HEK293 (cell line): ENCODE measurements at regions not wholly inside any gene's neighbourhood (a gene's known extent, or its start where the extent isn't known, plus 50 kb on each side); places are given as distances from the start of the nearest gene placed in this dataset.

ENCODE experiments used
- CTCF ChIP-seq: fragments of 450-650 bp; formaldehyde crosslinking; IDR thresholded peaks from 2 replicates; pipeline ENCODE4 v1.5.1; 2016; ENCODE audit warnings: missing biosample characterization, missing genetic modification characterization
- ELK4 ChIP-seq: IDR thresholded peaks from 2 replicates; pipeline ENCODE4 v1.6.1; 2011; ENCODE audit warnings: mild to moderate bottlenecking, low read depth, low read length, borderline replicate concordance
- KLF8 ChIP-seq: fragments of 450-650 bp; formaldehyde crosslinking; IDR thresholded peaks from 2 replicates; pipeline ENCODE4 v1.5.1; 2016; ENCODE audit warnings: missing biosample characterization, missing genetic modification characterization
- SP2 ChIP-seq: fragments of 450-650 bp; formaldehyde crosslinking; IDR thresholded peaks from 2 replicates; pipeline ENCODE4 v1.5.1; 2016; ENCODE audit warnings: missing biosample characterization, missing genetic modification characterization
- YY1 ChIP-seq: fragments of 450-650 bp; formaldehyde crosslinking; IDR thresholded peaks from 2 replicates; pipeline ENCODE4 v1.5.1; 2018; ENCODE audit warnings: missing biosample characterization, missing genetic modification characterization
- ZNF133 ChIP-seq: fragments of 450-650 bp; formaldehyde crosslinking; IDR thresholded peaks from 2 replicates; pipeline ENCODE4 v1.5.1; 2016; ENCODE audit warnings: missing biosample characterization, missing genetic modification characterization
- ZNF169 ChIP-seq: fragments of 450-650 bp; formaldehyde crosslinking; IDR thresholded peaks from 2 replicates; pipeline ENCODE4 v1.5.1; 2016; ENCODE audit warnings: missing biosample characterization, missing genetic modification characterization
- ZNF335 ChIP-seq: fragments of 450-650 bp; formaldehyde crosslinking; conservative IDR thresholded peaks from 2 replicates; pipeline ENCODE4 v1.5.1; 2016; ENCODE audit warnings: missing biosample characterization, missing genetic modification characterization
- ZNF404 ChIP-seq: fragments of 450-650 bp; formaldehyde crosslinking; IDR thresholded peaks from 2 replicates; pipeline ENCODE4 v1.5.1; 2017; ENCODE audit warnings: missing biosample characterization, missing genetic modification characterization
- ZNF426 ChIP-seq: fragments of 450-650 bp; formaldehyde crosslinking; IDR thresholded peaks from 2 replicates; pipeline ENCODE4 v1.5.1; 2017; ENCODE audit warnings: missing biosample characterization, missing genetic modification characterization, mild to moderate bottlenecking, inconsistent platforms, moderate library complexity
- ZNF449 ChIP-seq: fragments of 450-650 bp; formaldehyde crosslinking; IDR thresholded peaks from 2 replicates; pipeline ENCODE4 v1.5.1; 2017; ENCODE audit warnings: missing biosample characterization, mild to moderate bottlenecking, missing genetic modification characterization, moderate library complexity
- ZNF76 ChIP-seq: fragments of 450-650 bp; formaldehyde crosslinking; IDR thresholded peaks from 2 replicates; pipeline ENCODE4; 2016; ENCODE audit warnings: low read depth, missing biosample characterization, missing genetic modification characterization, borderline replicate concordance
- ZNF777 ChIP-seq: fragments of 450-650 bp; formaldehyde crosslinking; IDR thresholded peaks from 2 replicates; pipeline ENCODE4 v1.5.1; 2017; ENCODE audit warnings: missing biosample characterization, missing genetic modification characterization, borderline replicate concordance

- no peak for TF ChIP-seq ZNF404
- no peak for TF ChIP-seq ZNF169 (tag by site-specific recombination)
- no peak for TF ChIP-seq ELK4
- TF ChIP-seq CTCF (tag by site-specific recombination), result no peak
- TF ChIP-seq ZNF777, result no peak
- TF ChIP-seq ZNF335 (tag by site-specific recombination), result no peak
- TF ChIP-seq ZNF133, result no peak
- TF ChIP-seq YY1, result no peak
- no peak for TF ChIP-seq SP2 (tag by site-specific recombination)
- TF ChIP-seq ZNF449 (tag by site-specific recombination), result no peak
- no peak for TF ChIP-seq ZNF76
- no peak for TF ChIP-seq KLF8 (tag by site-specific recombination)
- TF ChIP-seq ZNF426, result no peak
Observed at GRCh38 chr6:169106176-169106575, 147.5 kb downstream of the THBS2 start.
